ENCODE measurements at regions not wholly inside any gene's neighbourhood (a gene's known extent, or its start where the extent isn't known, plus 50 kb on each side); places are given as distances from the start of the nearest gene placed in this dataset.

GRCh38 chr5:3357291-3357690 is 238.3 kb upstream of the IRX1 start:
- POLR2A ChIA-PET, result no interaction called here
- RAD21 ChIA-PET (ENCODE audit: unreplicated experiment), result no interaction called here
- H3K4me2 ChIP-seq (ENCODE audit: control insufficient read depth, insufficient read depth), result no peak overlapping the region
- H3K27ac ChIP-seq (ENCODE audit: control insufficient read depth, insufficient read depth), result no peak overlapping the region
- 29% methylated on average over 5 of the region's 5 CpGs for WGBS (ENCODE audit: insufficient coverage, insufficient replicate concordance, low lambda C conversion rate, missing lambda C conversion rate)
- H4K20me1 ChIP-seq (ENCODE audit: control insufficient read depth, insufficient read depth), result no peaks in the 10 kb centered on the region
- TF ChIP-seq WRNIP1 (IDR thresholded peaks at IDR 0.05; ENCODE audit: borderline replicate concordance, low read depth, low read length), result no peak
- TF ChIP-seq BCL3 (IDR thresholded peaks at IDR 0.05; ENCODE audit: borderline replicate concordance, insufficient read depth, low read depth, low read length, poor library complexity, severe bottlenecking), result no peak
- in situ Hi-C loops (cut with MboI) (no loop called here), intact Hi-C loops (cut with micrococcal nuclease; ENCODE audit: unreplicated experiment) (no loop called here)
- H2AFZ ChIP-seq (ENCODE audit: control insufficient read depth, low read depth, low read length), result no peak overlapping the region
- no peaks in the 10 kb centered on the region for H3K79me2 ChIP-seq (ENCODE audit: control insufficient read depth, insufficient read depth, low read length)
- no TSS peak for BruUV-seq (replicated peaks)
- no peak overlapping the region for H3K9ac ChIP-seq (ENCODE audit: control insufficient read depth, insufficient read depth, low read length)
- no peaks in the 10 kb centered on the region for H3K27me3 ChIP-seq (replicated peaks in 1 of 2; ENCODE audit: control insufficient read depth in 2 of 2, insufficient read depth in 2 of 2, low read length in 1 of 2)
- CTCF ChIA-PET, result no interaction called here
- no peak overlapping the region for H3K4me3 ChIP-seq
- no peaks in the 10 kb centered on the region for H3K4me1 ChIP-seq (ENCODE audit: control insufficient read depth, insufficient read depth, low read length)
- FAIRE-seq (no peak), DNase-seq (ENCODE audit: low read depth, low spot score) (no peak), ATAC-seq (no peak)
- H3K9me3 ChIP-seq (replicated peaks; ENCODE audit: control insufficient read depth, insufficient read depth, low read length), result no peaks in the 10 kb centered on the region; the same call in 2 of the 3 replicates
- SMC1A ChIA-PET (ENCODE audit: uncharacterized antibody, unreplicated experiment), result no interaction called here
- no peaks in the 10 kb centered on the region for H3K36me3 ChIP-seq (ENCODE audit: control insufficient read depth in 2 of 2, insufficient read depth in 2 of 2, low read length in 1 of 2)

GRCh38 chr5:3356016-3356415 is 239.6 kb upstream of the IRX1 start:
- H4K20me1 ChIP-seq (ENCODE audit: control insufficient read depth, insufficient read depth), result no peaks in the 10 kb centered on the region
- intact Hi-C loops (cut with micrococcal nuclease; ENCODE audit: unreplicated experiment), result no loop called here
- in situ Hi-C loops (cut with MboI), result no loop called here
- SMC1A ChIA-PET (ENCODE audit: uncharacterized antibody, unreplicated experiment), result no interaction called here
- DNase-seq (ENCODE audit: low read depth, low spot score), result no peak
- CTCF ChIA-PET, result interaction anchor here (0.6 kb wide), 1 partner anchor 1021 kb away, joined by 3 read pairs; no protein-coding TSS in a partner anchor
- RAD21 ChIA-PET (ENCODE audit: unreplicated experiment), result no interaction called here
- no TSS peak for BruUV-seq (replicated peaks)
- POLR2A ChIA-PET, result no interaction called here
- H3K4me1 ChIP-seq (ENCODE audit: control insufficient read depth, insufficient read depth, low read length), result no peaks in the 10 kb centered on the region
- no peak for ATAC-seq
- H3K9me3 ChIP-seq (replicated peaks; ENCODE audit: control insufficient read depth, insufficient read depth, low read length), result no peaks in the 10 kb centered on the region; the same call in 2 of the 3 replicates
- no peak overlapping the region for H3K4me3 ChIP-seq
- no peak for FAIRE-seq
- H3K9ac ChIP-seq (ENCODE audit: control insufficient read depth, insufficient read depth, low read length), result no peak overlapping the region
- no peak overlapping the region for H3K27ac ChIP-seq (ENCODE audit: control insufficient read depth, insufficient read depth)
- no peaks in the 10 kb centered on the region for H3K79me2 ChIP-seq (ENCODE audit: control insufficient read depth, insufficient read depth, low read length)
- H2AFZ ChIP-seq (ENCODE audit: control insufficient read depth, low read depth, low read length), result no peak overlapping the region
- H3K36me3 ChIP-seq (ENCODE audit: control insufficient read depth in 2 of 2, insufficient read depth in 2 of 2, low read length in 1 of 2), result no peaks in the 10 kb centered on the region
- no peak overlapping the region for H3K4me2 ChIP-seq (ENCODE audit: control insufficient read depth, insufficient read depth)
- H3K27me3 ChIP-seq (replicated peaks in 1 of 2; ENCODE audit: control insufficient read depth in 2 of 2, insufficient read depth in 2 of 2, low read length in 1 of 2), result no peaks in the 10 kb centered on the region
- no peak for TF ChIP-seq CREM (IDR thresholded peaks at IDR 0.05; ENCODE audit: low read depth)
- no peak for TF ChIP-seq LARP7 (IDR thresholded peaks at IDR 0.05)
- TF ChIP-seq CEBPB (IDR thresholded peaks at IDR 0.05; ENCODE audit: borderline replicate concordance in 1 of 2, low read depth in 2 of 2, low read length in 2 of 2), result no peak
- TF ChIP-seq NFIC (IDR thresholded peaks at IDR 0.05; ENCODE audit: low read depth, low read length), result no peak
- TF ChIP-seq ZBED1 (IDR thresholded peaks at IDR 0.05; ENCODE audit: borderline replicate concordance), result no peak
- no peak for TF ChIP-seq ZBTB40 (IDR thresholded peaks at IDR 0.05; ENCODE audit: borderline replicate concordance)
- TF ChIP-seq EGR1 (IDR thresholded peaks at IDR 0.05; ENCODE audit: borderline replicate concordance in 1 of 2, low read depth in 2 of 2, low read length in 2 of 2), result no peak
- no peak for TF ChIP-seq IRF3 (IDR thresholded peaks at IDR 0.05)
